Tibial nerve (tissue), 4 donors: ENCODE measurements at regions not wholly inside any gene's neighbourhood (a gene's known extent, or its start where the extent isn't known, plus 50 kb on each side); places are given as distances from the start of the nearest gene placed in this dataset.
"Not testable (repeated sequence)": the region's sequence is repeated elsewhere in the genome, so short reads cannot be mapped to it uniquely, and the experiment has no call there.

ENCODE experiments used
- DNase-seq, 2 donors: peaks; one replicate each; pipeline ENCODE4 v3.0.0-alpha.2; 2019; ENCODE audit warnings: low spot score in 2 of 2
- H3K27ac ChIP-seq, 4 donors: fragments of 200-600 bp; sonication (generic) in 3 of 4; one replicate each; pipeline ENCODE4 v1.5.1; 2017 to 2019; ENCODE audit warnings: mild to moderate bottlenecking in 1 of 4
- H3K27me3 ChIP-seq, 2 donors: fragments of 200-600 bp; sonication (generic) in 1 of 2; one replicate each; pipeline versions ENCODE4 v1.5.1 to v1.6.0; 2017 to 2019
- H3K36me3 ChIP-seq, 3 donors: fragments of 200-600 bp; sonication (generic); one replicate each; pipeline ENCODE4 v1.5.1; 2018 to 2019
- H3K4me1 ChIP-seq, 4 donors: fragments of 200-600 bp; sonication (generic) in 3 of 4; one replicate each; pipeline ENCODE4 v1.5.1; 2017 to 2019
- H3K4me3 ChIP-seq, 4 donors: fragments of 200-600 bp; sonication (generic) in 3 of 4; one replicate each; pipeline ENCODE4 v1.5.1; 2017 to 2019; ENCODE audit warnings: mild to moderate bottlenecking in 1 of 4, moderate library complexity in 1 of 4
- H3K9me3 ChIP-seq, 4 donors: fragments of 200-600 bp; sonication (generic) in 3 of 4; one replicate each; pipeline ENCODE4 v1.5.1; 2017 to 2019
- CTCF ChIP-seq, 5 experiments: fragments of 200-600 bp in 3 of 5; fragments of 450-650 bp in 2 of 5; sonication (generic) in 3 of 5; IDR thresholded peaks; one replicate each; pipeline ENCODE4 v1.5.1; 2016 to 2019; ENCODE audit warnings: antibody characterized with exemption in 5 of 5, mild to moderate bottlenecking in 3 of 5, moderate library complexity in 2 of 5
- EP300 ChIP-seq, 2 donors: sonication (generic); formaldehyde crosslinking; IDR thresholded peaks; one replicate each; pipeline ENCODE4 v1.6.1; 2017; ENCODE audit warnings: antibody characterized with exemption in 2 of 2, mild to moderate bottlenecking in 1 of 2
- POLR2A ChIP-seq, 2 donors: fragments of 450-650 bp; IDR thresholded peaks; one replicate each; pipeline ENCODE4 v1.6.1; 2017; ENCODE audit warnings: antibody characterized with exemption in 2 of 2, mild to moderate bottlenecking in 2 of 2, moderate library complexity in 2 of 2
- WGBS, 2 donors: methylation state at CpG; one replicate each; pipeline ENCODE4 v1.1.5; 2018; 5-methylcytosine and 5-hydroxymethylcytosine counted together

- Histone ChIP-seq H3K36me3 (no peaks in the 10 kb centered on the region), H3K4me3 (no peak overlapping the region), H3K27ac (peak overlapping the region; percentile 15 to 90 (median 61)), H3K9me3 (no peaks in the 10 kb centered on the region), H3K27me3 (no peaks in the 10 kb centered on the region), H3K4me1 (peaks cover 0 to 57% (median 9%) of the 10 kb centered on the region in 4 donors)
- TF ChIP-seq POLR2A (IDR thresholded peaks at IDR 0.05) (no peak), EP300 (IDR thresholded peaks at IDR 0.05) (no peak), CTCF (IDR thresholded peaks at IDR 0.05) (no peak)
- no peak for DNase-seq
- 57 to 59% methylated on average over 9 of the region's 9 CpGs for WGBS, 2 donors
Observed at GRCh38 chr11:8767466-8768142, 85.0 kb downstream of the RPL27A start.

- DNase-seq = no peak
- H3K27me3 ChIP-seq = no peaks in the 10 kb centered on the region
- peak overlapping the region in 2 of 4 donors; percentile 84 to 90 for H3K27ac ChIP-seq
- H3K4me1 ChIP-seq = peaks cover 0 to 69% (median 16%) of the 10 kb centered on the region in 4 donors
- WGBS, 2 donors = 87 to 92% methylated on average over 3 of the region's 3 CpGs
- H3K4me3 ChIP-seq = no peak overlapping the region
- H3K36me3 ChIP-seq = no peaks in the 10 kb centered on the region
- H3K9me3 ChIP-seq = no peaks in the 10 kb centered on the region
- TF ChIP-seq EP300 (IDR thresholded peaks at IDR 0.05) = no peak
- TF ChIP-seq CTCF (IDR thresholded peaks at IDR 0.05) = peak in 2 of 5 experiments; percentile 10 to 18
Observed at GRCh38 chr11:8768625-8769333, 86.2 kb downstream of the RPL27A start.

- no peak for DNase-seq
Observed at GRCh38 chr11:8772571-8773519, 90.3 kb downstream of the RPL27A start.

GRCh38 chr11:8773916-8774539 lies 91.4 kb downstream of the RPL27A start:
- H3K4me1 ChIP-seq = peaks cover 0 to 71% (median 21%) of the 10 kb centered on the region in 4 donors
- no peak for DNase-seq
- no peaks in the 10 kb centered on the region for H3K36me3 ChIP-seq
- H3K27me3 ChIP-seq = no peaks in the 10 kb centered on the region
- TF ChIP-seq CTCF (IDR thresholded peaks at IDR 0.05) (no peak), EP300 (IDR thresholded peaks at IDR 0.05) (no peak)
- H3K27ac ChIP-seq = peak overlapping the region in 3 of 4 donors; percentile 35 to 72 (median 55)
- H3K4me3 ChIP-seq = no peak overlapping the region
- WGBS, 2 donors = 72 to 75% methylated on average over 5 of the region's 5 CpGs
- H3K9me3 ChIP-seq = no peaks in the 10 kb centered on the region

More at GRCh38 chr11:8772571-8773519, 90.3 kb downstream of the RPL27A start:
- Histone ChIP-seq H3K36me3 (no peaks in the 10 kb centered on the region), H3K27me3 (no peaks in the 10 kb centered on the region), H3K4me1 (peaks cover 0 to 70% (median 17%) of the 10 kb centered on the region in 4 donors), H3K4me3 (no peak overlapping the region), H3K9me3 (no peaks in the 10 kb centered on the region), H3K27ac (peak overlapping the region in 3 of 4 donors; percentile 35 to 72 (median 55))
- no peak for TF ChIP-seq EP300 (IDR thresholded peaks at IDR 0.05)
- TF ChIP-seq CTCF (IDR thresholded peaks at IDR 0.05) = no peak
- TF ChIP-seq POLR2A (IDR thresholded peaks at IDR 0.05) = no peak
- WGBS, 2 donors = 39 to 53% methylated on average over 8 to 9 of the region's 9 CpGs

GRCh38 chr11:8774916-8775315 lies 92.3 kb downstream of the RPL27A start:
- Histone ChIP-seq H3K27ac (peak overlapping the region in 2 of 4 donors; percentile 55 to 72), H3K4me1 (peaks cover 0 to 78% (median 24%) of the 10 kb centered on the region in 4 donors)
- not testable (repeated sequence) for H3K27me3 ChIP-seq, H3K4me3 ChIP-seq, H3K36me3 ChIP-seq, H3K9me3 ChIP-seq, DNase-seq
- WGBS, 2 donors = 86 to 88% methylated on average over 8 of the region's 8 CpGs
